Right atrium auricular region (tissue), 2 donors: ENCODE measurements at regions not wholly inside any gene's neighbourhood (a gene's known extent, or its start where the extent isn't known, plus 50 kb on each side); places are given as distances from the start of the nearest gene placed in this dataset.

ENCODE experiments used
- DNase-seq: peaks from one replicate; pipeline ENCODE4 v3.0.0-alpha.2; 2019; ENCODE audit warnings: low spot score
- H3K27ac ChIP-seq, 2 donors: fragments of 200-600 bp; sonication (generic); 1 replicate in 1 of 2; 2 replicates in 1 of 2; pipeline ENCODE4 v1.5.1; 2016 to 2019
- H3K27me3 ChIP-seq, 2 donors: fragments of 200-600 bp; sonication (generic); one replicate each; pipeline versions ENCODE4 v1.5.1 to v1.6.0; 2017 to 2019
- H3K36me3 ChIP-seq: fragments of 200-600 bp; sonication (generic); one replicate; pipeline ENCODE4 v1.5.1; 2016
- H3K4me1 ChIP-seq, 2 donors: fragments of 200-600 bp; sonication (generic); one replicate each; pipeline versions ENCODE4 v1.5.1 to v1.6.0; 2017 to 2019
- H3K4me3 ChIP-seq, 2 donors: fragments of 200-600 bp; sonication (generic); 1 replicate in 1 of 2; 2 replicates in 1 of 2; pipeline ENCODE4 v1.5.1; 2017 to 2019; ENCODE audit warnings: mild to moderate bottlenecking in 1 of 2, moderate library complexity in 1 of 2
- H3K9me3 ChIP-seq, 2 donors: fragments of 200-600 bp; sonication (generic); one replicate each; pipeline ENCODE4 v1.5.1; 2019
- CTCF ChIP-seq, 2 donors: fragments of 200-600 bp; sonication (generic); IDR thresholded peaks; one replicate each; pipeline ENCODE4 v1.5.1; 2019; ENCODE audit warnings: antibody characterized with exemption in 2 of 2

DNA sequence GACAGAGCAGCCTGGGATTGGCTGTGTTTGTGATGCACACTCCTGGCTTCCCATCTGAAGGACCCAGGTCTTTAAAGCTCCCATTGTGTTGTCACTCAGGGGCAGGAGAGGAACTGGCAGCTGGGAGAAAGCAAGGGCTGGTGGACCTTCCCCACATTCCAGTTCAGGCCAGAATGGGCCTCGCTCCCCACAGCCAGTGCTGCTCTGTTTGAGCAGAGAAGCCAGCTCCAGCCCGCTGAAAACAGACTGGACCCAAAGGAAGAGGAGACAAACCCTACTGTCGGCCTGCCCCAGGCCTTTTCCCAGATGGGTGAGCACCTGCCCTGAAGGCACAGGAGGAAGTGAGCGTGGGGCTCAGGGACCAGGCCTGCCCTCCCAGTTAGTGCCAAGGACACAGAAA, 499.4 kb downstream of the NPHP4 start:
- Histone ChIP-seq H3K27ac (no peak overlapping the region), H3K9me3 (peaks cover 0 to 6% of the 10 kb centered on the region in 2 donors), H3K4me1 (no peaks in the 10 kb centered on the region), H3K36me3 (no peaks in the 10 kb centered on the region), H3K4me3 (no peak overlapping the region), H3K27me3 (no peaks in the 10 kb centered on the region)
- TF ChIP-seq CTCF (IDR thresholded peaks at IDR 0.05), result no peak
- no peak for DNase-seq

DNA sequence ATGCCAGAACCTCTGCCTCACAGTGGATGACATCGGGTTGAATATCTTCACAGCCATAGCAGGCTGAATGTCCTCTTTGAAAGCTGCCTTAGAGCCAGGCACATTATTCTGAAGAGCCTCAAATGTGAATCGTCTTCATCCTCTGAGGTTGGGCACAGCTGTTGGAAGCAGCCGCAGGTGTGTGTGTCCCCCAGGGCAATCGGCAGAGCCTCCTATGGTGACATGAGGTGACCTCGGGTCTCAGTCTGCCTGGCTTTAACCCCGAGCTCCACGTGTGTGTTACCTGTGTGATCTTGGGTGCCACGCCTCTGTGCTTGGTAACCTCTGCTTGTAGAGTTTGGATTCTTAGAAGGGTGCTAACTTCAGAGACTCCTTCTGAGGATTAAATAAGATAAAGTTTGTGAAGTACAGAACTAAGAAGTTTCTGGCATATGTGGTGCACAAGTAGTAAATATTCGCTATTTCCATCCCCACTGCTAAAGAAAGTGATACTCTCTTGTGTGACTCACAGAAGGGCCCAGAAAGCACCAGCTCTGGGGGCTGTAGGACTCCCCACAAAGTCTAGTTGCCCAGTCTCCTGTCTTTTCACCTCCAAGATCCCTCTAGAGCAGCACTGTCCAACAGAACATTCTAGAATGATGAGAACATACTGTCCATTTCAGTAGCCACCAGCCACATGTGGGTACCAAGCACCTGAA, 500.9 kb downstream of the NPHP4 start:
- Histone ChIP-seq H3K36me3 (no peaks in the 10 kb centered on the region), H3K4me3 (no peak overlapping the region), H3K27ac (no peak overlapping the region), H3K9me3 (peaks cover 0 to under 1% of the 10 kb centered on the region in 2 donors), H3K27me3 (no peaks in the 10 kb centered on the region), H3K4me1 (no peaks in the 10 kb centered on the region)
- no peak for DNase-seq
- TF ChIP-seq CTCF (IDR thresholded peaks at IDR 0.05), result no peak

DNA sequence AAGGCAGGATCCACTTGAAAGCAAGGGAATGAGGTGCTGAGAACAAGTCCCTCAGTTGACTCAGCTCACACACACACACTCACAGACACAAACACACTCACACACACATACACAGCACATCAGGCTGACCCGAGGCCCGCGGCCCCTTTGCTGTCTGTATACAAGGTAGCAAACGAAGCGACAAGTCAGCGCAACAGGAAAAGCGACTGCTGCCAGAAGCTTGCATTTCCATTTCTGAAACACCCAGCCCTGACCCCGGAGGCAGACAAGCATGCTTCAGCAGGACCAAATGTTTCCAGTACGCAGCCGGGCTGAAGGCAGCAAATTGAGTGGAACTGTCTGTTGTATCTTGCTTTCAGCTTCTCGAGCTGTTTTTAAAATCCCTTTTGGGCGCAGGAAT, 501.6 kb downstream of the NPHP4 start:
- Histone ChIP-seq H3K27me3 (no peaks in the 10 kb centered on the region), H3K4me3 (no peak overlapping the region), H3K36me3 (no peaks in the 10 kb centered on the region), H3K4me1 (no peaks in the 10 kb centered on the region), H3K9me3 (no peaks in the 10 kb centered on the region), H3K27ac (no peak overlapping the region)
- no peak for TF ChIP-seq CTCF (IDR thresholded peaks at IDR 0.05)
- DNase-seq, result no peak

- TF ChIP-seq CTCF (IDR thresholded peaks at IDR 0.05), result no peak
- Histone ChIP-seq H3K27me3 (no peaks in the 10 kb centered on the region), H3K36me3 (no peaks in the 10 kb centered on the region), H3K9me3 (no peaks in the 10 kb centered on the region), H3K4me1 (no peaks in the 10 kb centered on the region), H3K4me3 (no peak overlapping the region), H3K27ac (no peak overlapping the region)
- no peak for DNase-seq
Observed at GRCh38 chr1:5488448-5488847, 503.8 kb downstream of the NPHP4 start.

DNA sequence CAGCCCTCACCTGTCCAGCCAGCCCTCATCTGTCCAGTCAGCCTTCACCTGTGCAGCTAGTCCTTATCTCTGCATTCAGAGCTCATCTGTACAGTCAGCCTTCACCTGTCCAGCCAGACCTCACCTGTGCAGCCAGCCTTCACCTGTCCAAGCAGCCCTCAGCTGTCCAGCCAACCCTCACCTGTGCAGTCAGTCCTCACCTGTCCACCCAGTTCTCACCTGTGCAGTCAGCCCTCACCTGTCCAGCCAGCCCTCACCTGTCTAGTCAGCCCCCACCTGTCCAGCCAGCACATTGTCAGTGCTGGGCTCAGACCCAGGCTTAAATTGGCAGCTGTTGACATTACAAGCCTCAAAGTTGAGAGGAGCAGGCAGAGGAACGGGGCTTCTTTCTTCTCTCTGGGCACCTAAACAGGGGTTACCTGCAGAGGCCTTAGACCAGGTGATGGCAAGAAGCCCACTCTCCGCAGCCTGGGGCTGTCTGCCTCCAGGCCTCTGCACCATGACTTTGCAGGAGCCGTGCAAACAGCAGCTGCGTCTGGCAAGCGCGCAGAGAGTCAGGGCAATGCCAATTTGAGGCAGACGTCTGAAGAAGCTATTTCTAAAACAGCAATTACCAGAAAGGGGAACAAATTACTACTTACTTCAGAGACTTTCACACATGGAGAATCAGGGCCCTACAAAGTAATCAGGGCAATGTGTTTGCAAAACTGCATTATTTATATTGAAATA, 506.1 kb downstream of the NPHP4 start:
- H3K4me3 ChIP-seq, result no peak overlapping the region
- DNase-seq, result no peak
- H3K4me1 ChIP-seq, result no peaks in the 10 kb centered on the region
- H3K27me3 ChIP-seq, result no peaks in the 10 kb centered on the region
- no peaks in the 10 kb centered on the region for H3K9me3 ChIP-seq
- no peaks in the 10 kb centered on the region for H3K36me3 ChIP-seq
- no peak for TF ChIP-seq CTCF (IDR thresholded peaks at IDR 0.05)
- no peak overlapping the region for H3K27ac ChIP-seq
